T-helper 2 cell treated with Interferon-gamma antibody and Interleukin-4, amounts not matched to agents 100 ng/mL and 5 ng/mL, for 36 hours (primary cell): ENCODE measurements at regions not wholly inside any gene's neighbourhood (a gene's known extent, or its start where the extent isn't known, plus 50 kb on each side); places are given as distances from the start of the nearest gene placed in this dataset.

Source experiments
- intact Hi-C: fragments of 100-400 bp; cut with micrococcal nuclease; formaldehyde crosslinking; loops from one replicate; pipeline ENCODE4 v1.15.1; 2023

DNA sequence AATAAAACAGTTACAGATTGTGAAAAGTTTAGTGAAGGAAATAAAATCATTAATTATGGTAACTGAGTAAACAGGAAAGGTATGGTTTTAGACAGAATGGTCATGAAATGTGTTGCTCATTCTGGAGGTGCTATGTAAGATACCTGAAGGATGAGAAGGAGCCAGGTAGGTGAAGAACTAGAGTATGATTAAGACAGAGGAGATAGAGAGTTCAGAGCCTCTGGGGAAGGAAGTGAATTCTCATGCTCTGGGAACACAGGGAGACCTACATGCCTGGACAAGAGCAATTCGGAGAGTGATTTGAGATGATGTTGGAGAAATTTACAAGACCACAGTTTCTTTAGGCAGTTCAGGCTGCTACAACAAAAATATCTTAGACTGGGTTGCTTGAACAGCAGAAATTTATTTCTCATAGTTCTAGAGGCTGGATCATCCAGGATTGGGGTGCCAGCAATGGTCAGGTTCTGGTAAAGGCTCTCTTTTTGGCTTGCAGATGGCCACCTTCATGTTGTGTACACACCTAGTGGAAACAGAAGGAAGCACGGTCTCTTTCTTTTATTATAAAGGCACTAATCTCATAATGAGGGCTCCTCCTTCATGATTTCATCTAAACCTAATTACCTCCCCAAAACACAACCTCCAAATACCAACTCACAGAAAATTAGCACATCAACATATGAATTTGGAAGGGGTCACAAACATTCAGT is 1416.1 kb downstream of the PCDH7 start:
- intact Hi-C loops, result no loop called here

DNA sequence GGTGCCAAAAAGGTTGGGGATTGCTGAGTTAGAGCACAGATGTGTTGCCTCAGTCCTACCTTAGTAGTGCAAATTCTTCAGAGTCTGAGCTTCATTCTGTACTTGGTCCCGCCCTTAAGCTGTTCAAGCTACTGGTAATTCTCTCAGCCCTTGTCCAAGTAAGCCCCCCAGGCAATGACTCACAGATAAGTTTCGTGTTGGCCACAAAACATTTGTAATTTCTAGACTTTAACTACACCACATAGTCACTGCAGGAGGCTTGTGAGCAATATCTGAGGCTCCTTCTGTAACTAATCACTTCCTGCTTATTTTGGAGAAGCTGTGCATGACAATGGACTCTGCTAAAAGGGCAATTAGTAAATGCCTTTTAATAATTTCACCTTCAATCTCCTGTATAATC is 1420.5 kb downstream of the PCDH7 start:
- intact Hi-C loops, result no loop called here

DNA sequence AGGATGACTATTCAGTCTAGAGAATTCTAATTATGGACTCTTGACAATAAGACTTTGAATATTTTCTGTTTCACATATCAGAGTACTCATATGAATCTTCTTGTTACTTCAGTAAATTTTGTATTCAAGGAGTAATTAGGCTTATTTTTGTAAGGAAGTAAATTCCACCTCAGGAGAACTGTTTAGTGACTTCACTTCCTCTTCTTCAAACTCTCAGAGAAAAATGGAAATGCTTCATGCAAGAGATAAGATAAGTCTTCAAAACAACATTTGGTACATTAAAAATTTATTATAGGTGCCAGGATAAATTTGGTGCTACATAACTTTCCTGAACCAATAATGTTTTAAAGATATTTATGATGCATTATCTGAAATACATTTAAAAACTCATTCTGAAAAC is 1421.9 kb downstream of the PCDH7 start:
- intact Hi-C loops, result no loop called here

DNA sequence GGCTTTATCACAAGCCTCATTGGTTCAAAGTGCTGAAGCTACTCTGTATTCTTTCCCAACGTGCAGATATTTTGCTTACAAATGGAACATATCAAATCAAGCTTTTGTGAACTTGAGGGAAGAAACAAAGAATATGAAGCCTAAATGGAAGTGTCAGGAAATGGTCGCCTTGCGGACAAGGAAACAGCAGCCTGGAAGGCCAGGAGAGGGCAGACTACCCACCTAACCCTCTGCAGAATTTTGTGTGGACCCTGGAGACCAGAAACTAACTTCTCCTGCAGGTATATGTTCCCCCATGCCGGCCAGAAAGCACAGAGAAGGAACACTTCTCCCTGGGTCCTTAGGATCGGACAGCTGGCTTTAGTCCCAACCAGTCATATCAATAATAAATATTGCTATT is 1425.8 kb downstream of the PCDH7 start:
- intact Hi-C loops, result no loop called here

DNA sequence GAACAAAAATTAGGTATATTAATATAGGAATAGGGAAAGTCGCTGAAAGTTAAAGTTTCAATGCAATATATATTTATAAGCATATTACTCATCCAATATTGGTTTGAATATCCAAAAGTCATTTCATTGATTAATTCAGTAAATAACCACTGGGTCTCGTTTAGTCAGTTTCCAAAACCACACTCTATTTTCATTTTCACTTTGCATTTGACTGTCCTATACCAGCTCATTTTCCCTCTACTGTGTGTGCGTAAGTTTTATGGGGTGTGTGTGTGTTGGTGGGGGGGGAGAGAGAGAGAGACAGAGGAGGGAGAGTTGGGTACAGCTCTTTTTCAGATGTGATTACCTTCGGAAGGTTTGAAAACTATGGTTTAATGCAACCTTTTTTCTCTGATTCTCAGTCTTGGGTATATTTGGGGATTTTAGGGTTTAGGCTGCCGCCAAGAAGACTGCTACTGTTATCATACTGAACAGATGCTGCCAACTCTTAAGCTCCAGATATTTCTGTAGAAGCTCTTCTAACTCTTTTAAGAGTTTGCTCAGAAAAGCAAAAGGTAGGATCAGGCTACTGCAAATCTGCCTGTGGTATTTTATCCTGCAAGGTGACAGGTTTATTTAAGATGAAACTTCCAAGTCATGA is 1427.4 kb downstream of the PCDH7 start:
- intact Hi-C loops, result no loop called here

DNA sequence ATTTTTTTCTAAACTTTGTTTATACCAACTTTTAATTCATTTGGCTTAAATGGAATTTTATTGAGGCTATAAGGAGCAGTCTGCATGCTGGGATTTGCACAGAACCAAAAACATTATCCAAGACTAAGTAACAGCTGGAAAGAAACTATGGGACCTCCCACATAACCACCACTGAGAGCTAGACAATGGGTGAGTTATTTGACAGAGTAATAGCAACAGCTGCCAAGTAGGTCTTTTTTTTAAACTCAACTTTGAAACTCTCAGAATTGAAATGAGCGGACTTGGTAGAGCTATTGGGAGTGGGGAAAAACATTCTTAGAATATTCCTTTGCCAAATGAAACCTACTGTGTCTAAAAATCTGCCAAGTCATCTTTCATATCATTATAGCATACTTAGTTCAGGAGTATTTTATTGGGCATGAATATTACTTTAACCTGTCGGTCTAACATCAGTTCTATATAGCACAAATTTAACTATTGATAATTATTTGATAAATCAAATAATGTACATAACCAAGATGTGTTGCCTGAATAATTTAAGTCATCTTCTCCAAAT is 1428.0 kb downstream of the PCDH7 start:
- intact Hi-C loops, result no loop called here

DNA sequence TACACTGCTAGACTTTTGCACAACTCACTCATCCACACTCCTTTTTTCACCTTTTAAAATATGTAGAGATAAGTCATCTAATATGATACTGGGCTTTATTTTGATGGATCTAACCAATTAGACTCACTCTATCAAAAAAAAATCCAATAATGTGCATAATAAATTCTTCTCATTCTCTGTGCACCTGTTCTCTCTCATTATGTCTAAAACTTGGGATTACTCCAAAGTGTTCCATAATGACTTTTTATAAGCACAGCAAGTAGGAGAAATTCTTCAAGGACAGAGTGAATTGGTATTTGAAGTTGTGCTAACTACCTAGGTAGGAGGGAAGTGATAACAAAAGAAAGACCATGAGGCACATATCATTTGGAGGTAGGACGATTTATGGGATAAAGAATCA is 1438.8 kb downstream of the PCDH7 start:
- intact Hi-C loops, result no loop called here

DNA sequence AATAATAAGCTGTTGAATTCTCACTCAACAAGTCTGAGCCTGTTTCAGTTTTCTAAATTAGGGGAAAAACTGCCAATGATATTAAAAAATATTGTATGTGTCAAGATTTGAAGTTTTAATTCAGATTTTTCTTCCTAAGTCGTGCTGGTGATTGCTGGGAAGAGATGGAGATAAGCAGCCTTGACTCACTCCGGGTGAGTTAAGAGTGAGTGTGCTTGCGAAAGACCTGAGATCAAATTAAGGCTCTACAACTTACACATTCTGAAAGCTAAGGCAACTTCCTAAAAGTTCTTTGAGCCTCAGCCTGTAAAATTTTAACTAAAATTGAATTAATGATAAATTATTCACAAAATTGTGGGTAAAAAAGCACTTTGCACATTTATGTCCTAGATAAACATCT is 1441.2 kb downstream of the PCDH7 start:
- intact Hi-C loops, result no loop called here

DNA sequence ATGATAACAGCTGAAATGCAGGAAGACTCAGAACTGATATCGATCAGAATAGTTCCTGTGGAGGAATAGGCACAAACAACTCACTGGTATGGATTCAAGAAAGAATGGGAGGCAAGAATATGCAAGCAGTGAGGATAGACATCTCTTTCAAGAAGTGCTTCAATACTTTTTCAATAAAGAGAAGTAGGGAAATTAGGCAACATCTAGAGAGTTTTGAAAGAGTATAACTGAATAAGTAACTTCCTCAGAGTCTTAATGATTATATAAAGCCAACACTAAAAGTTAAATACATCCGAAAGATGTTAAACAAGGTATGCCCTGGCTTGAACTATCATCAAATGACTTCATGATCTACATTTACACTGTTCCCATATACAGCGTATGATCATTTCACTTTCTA is 1443.0 kb downstream of the PCDH7 start:
- intact Hi-C loops, result no loop called here

DNA sequence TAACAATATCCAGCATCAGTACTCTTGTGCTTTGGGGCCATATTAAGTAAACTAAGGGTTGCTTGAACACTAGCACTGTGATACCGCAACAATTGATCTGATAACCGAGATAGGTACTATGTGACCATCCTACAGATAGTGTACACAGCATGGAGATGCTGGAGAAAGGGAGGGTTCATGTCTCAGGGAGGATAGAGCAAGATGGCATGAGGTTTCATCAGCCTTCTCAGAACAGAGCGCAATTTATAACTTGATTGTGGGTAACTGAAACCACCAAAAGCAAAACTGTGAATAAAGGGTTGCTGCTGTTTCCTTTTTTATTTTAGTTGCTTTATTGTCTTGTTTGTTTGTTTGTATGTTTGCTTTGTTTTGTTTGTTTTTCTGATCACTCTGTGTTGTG is 1449.7 kb downstream of the PCDH7 start:
- intact Hi-C loops, result no loop called here

DNA sequence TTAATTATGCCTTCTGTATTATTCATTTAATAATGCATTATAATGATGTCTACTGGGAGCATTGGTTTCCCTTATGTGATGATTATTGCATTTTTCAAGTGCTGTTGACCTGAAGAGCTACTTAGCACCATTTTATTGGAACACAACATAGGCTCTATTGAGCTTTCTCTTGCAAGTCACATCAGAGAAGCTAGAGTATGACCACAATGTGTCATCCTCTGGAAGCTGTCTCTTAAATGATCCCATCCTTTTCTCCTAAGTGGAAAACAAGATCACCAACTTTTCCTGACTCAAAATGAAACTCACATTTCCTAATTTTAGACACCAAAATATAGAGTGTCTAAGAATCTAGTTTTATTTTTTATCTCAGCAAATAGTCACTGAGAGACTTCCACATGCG is 1451.9 kb downstream of the PCDH7 start:
- intact Hi-C loops, result no loop called here

DNA sequence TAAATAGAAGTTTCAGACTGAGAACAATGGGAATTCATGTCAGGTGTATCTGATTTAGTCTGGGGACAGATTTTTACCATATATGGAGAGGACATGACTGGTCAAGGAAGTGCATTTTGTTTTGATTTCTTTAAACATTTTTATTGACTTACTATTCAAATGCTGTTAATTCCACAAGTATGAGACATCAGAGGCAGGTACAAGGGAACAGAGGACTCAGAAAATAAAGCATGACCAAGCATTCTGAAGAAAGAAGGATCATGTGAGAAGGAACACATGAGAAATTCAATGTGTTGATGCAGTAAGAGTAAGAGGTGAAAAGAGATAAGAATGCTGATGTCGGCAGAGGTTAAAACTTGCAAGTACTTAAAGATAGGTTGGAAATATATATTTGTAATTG is 1452.6 kb downstream of the PCDH7 start:
- intact Hi-C loops, result no loop called here

DNA sequence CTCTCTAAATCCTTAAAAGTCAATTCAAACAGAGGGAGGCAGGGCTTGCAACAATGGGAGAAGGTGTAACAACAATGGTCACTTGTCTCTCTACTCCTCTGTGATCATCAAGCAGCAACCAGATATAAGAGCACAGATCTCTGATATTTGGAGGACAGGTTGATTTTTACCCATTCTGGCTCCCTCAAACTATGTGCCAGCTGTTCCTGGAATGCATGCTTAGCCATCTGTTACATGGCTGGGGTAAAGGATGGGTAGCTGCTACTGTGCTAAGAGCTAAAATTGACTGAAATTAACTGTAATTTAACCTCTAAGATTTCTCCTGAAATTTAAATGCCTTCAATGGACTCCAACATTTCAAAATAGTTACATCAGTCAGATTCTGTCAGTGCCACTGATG is 1459.9 kb downstream of the PCDH7 start:
- intact Hi-C loops, result no loop called here

DNA sequence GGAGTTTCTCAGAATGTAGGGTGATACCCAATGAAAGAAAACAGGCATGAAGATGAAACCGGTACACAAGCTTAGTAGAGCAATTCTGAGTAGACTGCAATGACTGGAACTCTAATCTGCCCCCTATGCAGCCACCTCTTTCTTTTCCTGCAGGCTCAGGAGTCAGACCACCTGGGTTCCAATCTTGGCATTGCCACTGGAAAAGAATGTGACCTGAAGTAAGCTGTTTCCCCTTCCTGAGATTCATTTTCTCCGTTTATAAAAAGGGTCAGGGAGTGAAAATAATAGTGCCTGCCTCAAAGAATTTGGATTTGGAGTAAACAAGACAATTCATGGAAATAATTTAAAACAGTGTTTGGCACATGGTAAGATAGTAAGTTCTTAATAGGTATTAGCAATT is 1464.0 kb downstream of the PCDH7 start:
- intact Hi-C loops, result no loop called here

DNA sequence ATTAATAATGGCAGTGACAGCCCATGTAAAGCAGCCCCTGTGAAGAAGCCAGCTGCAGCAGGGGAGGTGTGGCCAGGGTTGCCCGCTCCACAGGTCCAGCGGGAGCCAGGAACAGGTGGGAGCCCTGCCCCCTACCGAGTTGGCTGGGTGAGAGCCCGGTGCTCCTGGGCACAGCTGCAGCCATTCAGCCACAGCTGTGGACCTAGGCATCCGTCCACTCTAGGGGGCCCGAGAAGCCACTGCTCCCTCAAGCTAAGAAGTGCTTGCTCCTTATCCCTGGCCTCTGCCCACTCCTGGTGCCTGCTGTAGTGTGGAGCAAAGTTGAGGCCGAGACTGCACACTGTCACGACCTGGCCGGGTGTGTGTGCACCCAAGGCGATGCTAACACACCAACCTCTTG is 1469.0 kb downstream of the PCDH7 start:
- intact Hi-C loops, result no loop called here

DNA sequence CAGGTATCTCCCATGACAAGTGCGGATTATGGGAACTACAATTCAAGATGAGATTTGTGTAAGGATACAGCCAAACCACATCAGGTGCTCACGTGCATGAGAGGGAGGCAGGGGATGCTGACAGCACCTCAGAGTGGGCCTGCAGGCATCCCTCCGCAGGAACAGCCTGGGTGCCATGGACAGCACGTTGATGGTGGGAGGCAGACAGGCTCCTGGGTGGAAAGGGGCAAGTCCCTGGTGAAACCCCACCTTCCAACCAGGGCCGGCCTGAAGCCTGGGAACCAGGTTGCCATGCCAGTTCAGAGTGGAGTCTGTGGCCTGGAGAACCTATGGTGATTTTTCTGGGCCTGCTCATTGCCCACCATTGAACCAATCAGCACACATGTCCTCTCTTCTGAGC is 1469.6 kb downstream of the PCDH7 start:
- intact Hi-C loops, result no loop called here

DNA sequence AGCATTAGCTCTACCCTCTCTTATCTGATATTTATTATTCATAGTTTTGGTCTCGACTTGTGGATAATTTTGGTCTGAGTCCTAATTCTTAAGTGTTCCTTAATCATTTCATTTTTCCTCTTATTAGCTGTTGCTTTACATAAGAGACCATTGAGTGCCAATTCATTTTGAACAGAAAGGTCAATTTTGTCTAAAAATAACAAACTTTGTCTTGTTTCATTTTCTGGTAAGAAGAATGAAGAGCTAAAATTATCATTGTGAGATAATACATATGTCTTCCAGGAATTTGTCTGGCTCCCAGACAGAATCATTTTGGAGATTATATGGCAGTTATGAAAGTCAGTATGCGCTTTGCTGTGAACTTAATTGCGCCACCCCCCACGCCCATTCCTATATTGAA is 1471.8 kb downstream of the PCDH7 start:
- intact Hi-C loops, result no loop called here

DNA sequence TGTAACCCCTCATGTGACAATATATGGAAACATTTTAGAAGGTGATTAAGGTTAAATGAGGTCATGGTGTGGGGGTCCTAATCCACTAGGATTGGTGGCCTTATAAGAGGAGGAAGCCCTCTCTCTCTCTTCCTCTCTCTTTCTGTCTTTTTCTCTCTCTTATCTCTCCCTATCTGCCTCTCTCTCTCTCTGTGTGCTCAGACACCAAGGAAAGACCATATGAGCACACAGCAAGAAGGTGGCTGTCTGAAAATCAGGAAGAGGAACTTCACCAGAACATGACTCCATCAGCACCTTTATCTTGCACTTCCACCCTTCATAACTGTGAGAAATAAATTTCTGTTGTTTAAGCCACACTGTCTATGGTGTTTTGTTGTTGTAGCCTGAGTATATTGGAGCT is 1472.2 kb downstream of the PCDH7 start:
- intact Hi-C loops, result no loop called here

DNA sequence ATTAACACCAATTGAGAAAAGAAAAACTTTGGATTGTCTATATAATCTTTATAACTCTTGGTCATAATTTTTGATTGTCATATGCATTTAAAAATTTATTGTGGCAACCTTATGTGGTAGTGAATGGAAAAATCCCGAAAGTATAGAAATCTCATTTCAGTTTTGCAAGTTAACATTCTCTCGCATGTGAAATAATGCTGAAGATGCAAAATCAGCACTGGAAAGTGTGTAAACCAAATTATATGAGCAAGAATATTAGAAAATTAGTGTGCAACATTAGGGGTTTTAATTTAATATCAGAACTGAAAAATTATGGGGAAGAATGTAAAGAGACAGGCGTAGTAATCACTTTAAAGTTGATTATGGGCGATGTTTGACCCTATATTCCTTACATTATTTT is 1472.8 kb downstream of the PCDH7 start:
- intact Hi-C loops, result no loop called here

DNA sequence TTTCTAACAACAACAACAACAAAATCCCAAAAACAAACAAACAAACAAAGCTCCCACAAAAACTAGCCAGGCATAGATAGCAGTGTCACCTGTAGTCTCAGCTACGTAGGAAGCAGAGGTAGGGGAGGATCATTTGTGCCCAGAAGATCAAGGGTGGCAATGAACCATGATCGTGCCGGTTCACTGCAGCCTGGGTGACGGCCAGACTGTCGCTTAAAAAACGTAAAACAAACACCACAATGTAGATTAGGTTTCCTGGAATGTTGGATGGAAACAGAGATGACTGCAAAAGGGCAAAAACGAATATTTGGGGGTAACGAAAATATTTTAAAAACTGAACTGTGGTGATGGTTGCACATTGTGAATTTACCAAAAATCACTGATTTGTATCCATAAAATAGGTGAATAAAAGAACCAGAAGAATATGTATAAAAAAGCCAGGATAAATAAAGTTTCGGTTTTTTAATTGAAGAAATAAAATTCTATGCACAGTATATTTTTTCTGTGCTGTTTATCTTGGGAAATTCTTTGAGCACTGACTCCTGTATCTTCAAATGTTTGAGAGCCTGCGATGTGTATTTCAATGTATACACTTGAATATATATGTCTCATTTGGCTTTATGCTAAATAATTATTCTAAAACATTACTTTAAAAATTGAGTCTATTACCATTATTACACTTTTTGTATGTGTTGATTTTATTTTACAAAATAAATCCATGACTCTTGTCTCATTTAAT is 1477.0 kb downstream of the PCDH7 start:
- intact Hi-C loops, result no loop called here

DNA sequence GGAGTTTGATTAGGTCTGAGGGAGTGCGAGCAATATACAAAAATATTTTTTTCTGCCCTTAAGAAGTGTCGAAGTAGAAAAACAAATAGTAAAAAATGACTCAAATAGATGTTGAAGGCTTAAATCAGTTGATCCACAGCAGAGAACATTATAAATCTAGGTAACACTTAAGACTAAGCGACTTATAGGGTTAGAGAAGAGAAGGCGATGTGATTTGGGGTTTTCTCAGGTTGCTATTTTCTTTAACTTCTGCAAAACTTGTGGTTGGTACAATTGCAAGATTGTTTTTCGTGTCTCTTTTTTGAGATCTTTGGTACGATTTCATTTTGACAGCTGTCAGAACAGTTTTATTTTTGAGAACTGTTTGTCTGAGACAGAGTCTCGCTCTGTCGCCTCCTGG is 1479.5 kb downstream of the PCDH7 start:
- intact Hi-C loops, result no loop called here

DNA sequence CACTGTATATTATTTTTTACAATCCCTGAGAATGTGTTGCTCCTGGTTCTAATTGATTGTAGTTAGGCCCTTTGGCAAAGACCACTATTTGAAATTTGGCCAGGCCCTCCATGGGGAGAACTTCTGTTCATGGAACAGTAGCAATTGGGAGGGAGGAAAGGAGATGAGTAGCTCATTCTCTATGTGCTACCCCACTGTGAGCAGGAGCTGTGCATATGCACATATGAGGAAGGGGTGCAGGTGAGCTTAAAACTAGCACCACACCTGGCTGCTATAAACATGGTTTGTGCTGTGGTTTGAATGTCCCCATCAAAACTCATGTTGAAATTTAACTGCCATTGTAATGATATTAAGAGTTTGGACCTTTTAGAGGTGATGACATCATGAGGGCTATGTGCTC is 1483.2 kb downstream of the PCDH7 start:
- intact Hi-C loops, result no loop called here

DNA sequence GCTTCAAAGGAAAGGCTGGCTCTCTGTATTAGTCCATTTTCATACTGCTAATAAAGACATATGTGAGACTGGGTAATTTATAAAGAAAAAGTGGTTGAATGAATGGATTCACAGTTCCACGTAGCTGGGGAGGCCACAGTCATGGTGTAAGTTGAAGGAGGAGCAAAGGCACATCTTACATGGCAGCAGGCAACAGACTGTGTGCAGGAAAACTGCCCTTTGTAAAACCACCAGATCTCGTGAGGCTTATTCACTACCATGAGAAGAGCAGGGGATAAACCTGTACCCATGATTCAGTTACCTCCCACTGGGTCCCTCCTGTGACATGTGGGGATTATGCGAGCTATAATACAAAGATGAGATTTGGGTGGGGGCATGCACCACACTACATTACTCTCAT is 1486.6 kb downstream of the PCDH7 start:
- intact Hi-C loops, result no loop called here
